H1 (cell line): ENCODE measurements at regions not wholly inside any gene's neighbourhood (a gene's known extent, or its start where the extent isn't known, plus 50 kb on each side); places are given as distances from the start of the nearest gene placed in this dataset.
A peak's percentile ranks its signal among the peaks of the same experiment; 100 is the strongest.

ENCODE experiments used
- CBX5 ChIP-seq: fragments of 300-800, 300-1000 bp; sonication (generic); IDR thresholded peaks from 2 replicates; pipeline ENCODE4 v1.7.1; 2016; ENCODE audit warnings: antibody characterized with exemption, low read length, low read depth
- CEBPB ChIP-seq: IDR thresholded peaks from 2 replicates; pipeline ENCODE4 v1.6.1; 2012; ENCODE audit warnings: low read depth, low read length
- CTCF ChIP-seq, 3 experiments: IDR thresholded peaks; 1 replicate in 2 of 3; 2 replicates in 1 of 3; pipeline versions ENCODE4 v1.5.1 to v1.6.1; 2011; ENCODE audit warnings: low read length in 3 of 3, mild to moderate bottlenecking in 3 of 3, inconsistent platforms in 2 of 3, low read depth in 1 of 3, moderate library complexity in 1 of 3; ENCODE audit not compliant: insufficient read depth in 1 of 3; ENCODE audit errors: control extremely low read depth in 1 of 3
- EGR1 ChIP-seq: IDR thresholded peaks from 2 replicates; pipeline ENCODE4 v1.6.1; 2011; ENCODE audit warnings: low read depth, low read length, borderline replicate concordance
- EP300 ChIP-seq, 2 experiments: IDR thresholded peaks; 1 replicate in 1 of 2; 2 replicates in 1 of 2; pipeline ENCODE4 v1.6.1; 2011 to 2012; ENCODE audit warnings: low read depth in 2 of 2, low read length in 2 of 2, mild to moderate bottlenecking in 2 of 2, borderline replicate concordance in 1 of 2, inconsistent platforms in 1 of 2, moderate library complexity in 1 of 2
- EZH2 ChIP-seq: fragments of 200-600 bp; sonication (generic); IDR thresholded peaks from 2 replicates; pipeline ENCODE4 v1.7.1; 2012; ENCODE audit warnings: low read depth, mild to moderate bottlenecking, moderate library complexity, low read length, inconsistent platforms; ENCODE audit not compliant: severe bottlenecking
- POLR2A ChIP-seq, 2 experiments: IDR thresholded peaks; 1 replicate in 1 of 2; 2 replicates in 1 of 2; pipeline ENCODE4 v1.6.1; 2011; ENCODE audit warnings: low read depth in 2 of 2, low read length in 2 of 2, mild to moderate bottlenecking in 2 of 2; ENCODE audit errors: control extremely low read depth in 1 of 2
- RAD21 ChIP-seq, 2 experiments: IDR thresholded peaks in 1 of 2; conservative IDR thresholded peaks in 1 of 2; 2 replicates each; pipeline ENCODE4 v1.6.1; 2011; ENCODE audit warnings: low read depth in 2 of 2, low read length in 2 of 2, improper control_type of control experiment in 1 of 2, inconsistent platforms in 1 of 2, mild to moderate bottlenecking in 1 of 2, moderate library complexity in 1 of 2
- RFX5 ChIP-seq: IDR thresholded peaks from 2 replicates; pipeline ENCODE4 v1.6.1; 2011; ENCODE audit warnings: low read depth, low read length, improper control_type of control experiment, borderline replicate concordance
- YY1 ChIP-seq: IDR thresholded peaks from 2 replicates; pipeline ENCODE4 v1.6.1; 2011; ENCODE audit warnings: low read depth, mild to moderate bottlenecking, low read length

- TF ChIP-seq POLR2A (IDR thresholded peaks at IDR 0.05; ENCODE audit: control extremely low read depth in 1 of 2, low read depth in 2 of 2, low read length in 2 of 2), result no peak
- TF ChIP-seq CEBPB, result 0 out of 2 replicates have a peak, but pooled peaks have one; percentile 30
- TF ChIP-seq CTCF (IDR thresholded peaks at IDR 0.05; ENCODE audit: control extremely low read depth in 1 of 3, insufficient read depth in 1 of 3, low read depth in 1 of 3, low read length in 3 of 3), result no peak
- TF ChIP-seq YY1, result no peak
- no peak for TF ChIP-seq RFX5
- no peak for TF ChIP-seq CBX5
- TF ChIP-seq EZH2, result no peak
- TF ChIP-seq EGR1, result no peak
- TF ChIP-seq RAD21 (IDR thresholded peaks at IDR 0.05 in 1 of 2, conservative IDR thresholded peaks at IDR 0.05 in 1 of 2; ENCODE audit: low read depth in 2 of 2, low read length in 2 of 2), result no peak
- TF ChIP-seq EP300 (IDR thresholded peaks at IDR 0.05; ENCODE audit: borderline replicate concordance in 1 of 2, low read depth in 2 of 2, low read length in 2 of 2), result no peak
Measured at GRCh38 chr5:125384071-125384470, 637.6 kb upstream of the ZNF608 start.
